OCI-LY7 (cell line): ENCODE measurements at regions not wholly inside any gene's neighbourhood (a gene's known extent, or its start where the extent isn't known, plus 50 kb on each side); places are given as distances from the start of the nearest gene placed in this dataset.

Experiments
- BruUV-seq: library from RNA; stranded (reverse); fragments of 400-500 nt; replicated peaks from 2 replicates; lab custom pipeline; 2021; lab: Mats Ljungman, UMichigan
- CTCF ChIA-PET: fragments of 300-600 bp; sonication (Branson Sonifier 250); formaldehyde crosslinking; loops from one replicate; lab custom pipeline; 2022; ENCODE audit warnings: antibody characterized with exemption; ENCODE audit not compliant: unreplicated experiment; lab: Charles Lee
- POLR2A ChIA-PET: fragments of 300-600 bp; sonication (Branson Sonifier 250); formaldehyde crosslinking; loops from one replicate; lab custom pipeline; 2022; ENCODE audit warnings: antibody characterized with exemption; lab: Charles Lee
- DNase-seq: peaks from one replicate; pipeline ENCODE4 v3.0.0-alpha.2; 2015; ENCODE audit warnings: low spot score
- H2AFZ ChIP-seq: fragments of 200-600 bp; sonication (generic), shearing (Covaris generic); 2 replicates; pipeline ENCODE4 v1.6.1; 2014; ENCODE audit warnings: mild to moderate bottlenecking, antibody characterized with exemption, low read length, moderate library complexity
- H3K27ac ChIP-seq: fragments of 200-600 bp; sonication (generic); 2 replicates; pipeline ENCODE4 v1.5.1; 2014; ENCODE audit warnings: mixed run types, low read depth, mild to moderate bottlenecking, moderate library complexity, low read length, inconsistent platforms; ENCODE audit not compliant: poor library complexity, severe bottlenecking
- H3K36me3 ChIP-seq: fragments of 200-600 bp; sonication (generic); 2 replicates; pipeline ENCODE4 v1.6.1; 2014; ENCODE audit warnings: mild to moderate bottlenecking, antibody characterized with exemption, low read length, moderate library complexity, mixed read lengths; ENCODE audit not compliant: insufficient read depth
- H3K4me1 ChIP-seq: fragments of 200-600 bp; sonication (generic); 2 replicates; pipeline ENCODE4 v1.5.1; 2014; ENCODE audit warnings: mild to moderate bottlenecking, low read length; ENCODE audit not compliant: insufficient read depth, poor library complexity, severe bottlenecking
- H3K4me2 ChIP-seq: fragments of 200-600 bp; sonication (generic); 2 replicates; pipeline ENCODE4 v1.6.1; 2014; ENCODE audit warnings: mild to moderate bottlenecking, low read length
- H3K4me3 ChIP-seq: fragments of 200-600 bp; sonication (generic); 2 replicates; pipeline ENCODE4 v1.5.1; 2014; ENCODE audit warnings: mild to moderate bottlenecking, low read depth, low read length; ENCODE audit not compliant: poor library complexity, severe bottlenecking
- H3K79me2 ChIP-seq: fragments of 200-600 bp; sonication (generic); 2 replicates; pipeline ENCODE4 v1.6.1; 2016; ENCODE audit warnings: low read depth, mild to moderate bottlenecking, low read length, moderate library complexity, mixed read lengths; ENCODE audit not compliant: insufficient read depth
- H3K9me2 ChIP-seq: fragments of 200-600 bp; sonication (generic); 2 replicates; pipeline ENCODE4 v1.6.1; 2016; ENCODE audit warnings: mild to moderate bottlenecking, low read length, mixed read lengths; ENCODE audit not compliant: insufficient read depth
- H3K9me3 ChIP-seq: fragments of 200-600 bp; sonication (generic); 2 replicates; pipeline ENCODE4 v1.6.1; 2014; ENCODE audit warnings: mild to moderate bottlenecking, mixed run types, low read length, mixed read lengths
- H4K20me1 ChIP-seq: fragments of 200-600 bp; sonication (generic); 2 replicates; pipeline ENCODE4 v1.6.1; 2014; ENCODE audit warnings: mild to moderate bottlenecking, antibody characterized with exemption, low read length, moderate library complexity, mixed read lengths; ENCODE audit not compliant: insufficient read depth
- EZH2phosphoT487 ChIP-seq: fragments of 200-600 bp; sonication (generic); IDR thresholded peaks from 2 replicates; pipeline ENCODE4 v1.6.1; 2018; ENCODE audit warnings: low read depth, borderline replicate concordance, mild to moderate bottlenecking, mixed run types, antibody characterized with exemption, low read length, moderate library complexity, mixed read lengths
- intact Hi-C: fragments of 100-400 bp; cut with micrococcal nuclease; formaldehyde crosslinking; loops from one replicate; pipeline ENCODE4 v1.10.0; 2022; ENCODE audit not compliant: unreplicated experiment
- TF ChIP-seq, protein P1 (sequence below): fragments of 200-600 bp; sonication (generic); conservative IDR thresholded peaks from 2 replicates; pipeline ENCODE4 v1.5.1; 2014; ENCODE audit warnings: mild to moderate bottlenecking, antibody characterized with exemption, low read length, moderate library complexity, mixed read lengths

DNA sequence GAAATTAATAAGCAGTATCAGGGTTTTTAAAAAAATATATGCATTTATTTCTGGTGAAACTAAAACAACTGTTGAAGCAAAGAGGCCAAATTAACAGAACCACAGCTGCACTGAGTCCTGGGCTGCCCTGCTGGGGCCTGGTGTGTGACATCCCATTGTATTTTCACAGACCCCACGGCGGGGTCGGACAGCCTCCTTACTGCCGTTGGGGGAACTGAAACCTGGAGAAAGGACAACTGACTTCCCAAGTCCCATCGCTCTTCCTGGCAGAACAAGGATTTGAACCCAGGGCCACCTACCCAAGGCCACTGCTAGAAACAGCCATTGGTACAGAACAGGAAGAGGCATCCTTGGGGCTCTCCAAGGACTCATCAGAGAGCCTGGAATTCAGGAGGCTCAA is 114.8 kb upstream of the SFSWAP start:
- CTCF ChIA-PET, result no interaction called here

DNA sequence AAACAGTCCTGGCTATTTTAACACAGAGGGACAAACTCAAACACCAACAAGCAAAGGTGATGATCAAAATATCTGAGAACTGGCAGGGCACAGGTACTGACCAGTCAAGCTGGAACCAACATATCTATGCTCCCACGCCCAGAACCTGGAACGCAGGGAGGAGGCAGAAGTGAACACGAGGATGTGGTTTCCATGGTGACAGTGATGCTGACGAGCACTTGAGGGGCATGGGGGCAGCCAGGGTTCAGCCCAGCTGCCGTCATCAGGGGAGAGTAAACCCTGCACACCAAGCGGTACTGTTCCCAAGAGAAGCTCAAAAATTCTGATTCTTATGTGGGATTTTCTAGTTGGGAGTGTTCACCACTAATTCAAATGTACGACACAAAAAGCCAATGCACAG is 113.6 kb upstream of the SFSWAP start:
- TF ChIP-seq EZH2phosphoT487, result no peak
- TF ChIP-seq, protein P1, sequence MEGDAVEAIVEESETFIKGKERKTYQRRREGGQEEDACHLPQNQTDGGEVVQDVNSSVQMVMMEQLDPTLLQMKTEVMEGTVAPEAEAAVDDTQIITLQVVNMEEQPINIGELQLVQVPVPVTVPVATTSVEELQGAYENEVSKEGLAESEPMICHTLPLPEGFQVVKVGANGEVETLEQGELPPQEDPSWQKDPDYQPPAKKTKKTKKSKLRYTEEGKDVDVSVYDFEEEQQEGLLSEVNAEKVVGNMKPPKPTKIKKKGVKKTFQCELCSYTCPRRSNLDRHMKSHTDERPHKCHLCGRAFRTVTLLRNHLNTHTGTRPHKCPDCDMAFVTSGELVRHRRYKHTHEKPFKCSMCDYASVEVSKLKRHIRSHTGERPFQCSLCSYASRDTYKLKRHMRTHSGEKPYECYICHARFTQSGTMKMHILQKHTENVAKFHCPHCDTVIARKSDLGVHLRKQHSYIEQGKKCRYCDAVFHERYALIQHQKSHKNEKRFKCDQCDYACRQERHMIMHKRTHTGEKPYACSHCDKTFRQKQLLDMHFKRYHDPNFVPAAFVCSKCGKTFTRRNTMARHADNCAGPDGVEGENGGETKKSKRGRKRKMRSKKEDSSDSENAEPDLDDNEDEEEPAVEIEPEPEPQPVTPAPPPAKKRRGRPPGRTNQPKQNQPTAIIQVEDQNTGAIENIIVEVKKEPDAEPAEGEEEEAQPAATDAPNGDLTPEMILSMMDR, result no peak
- no peak overlapping the region for H3K4me3 ChIP-seq
- POLR2A ChIA-PET, result no interaction called here
- CTCF ChIA-PET, result interaction anchor here (0.6 kb wide), 1 partner anchor 488 kb away, joined by 3 read pairs; no protein-coding TSS in a partner anchor
- no peaks in the 10 kb centered on the region for H3K36me3 ChIP-seq
- H3K27ac ChIP-seq, result no peak overlapping the region
- no TSS peak for BruUV-seq
- no peak overlapping the region for H3K4me2 ChIP-seq
- H3K79me2 ChIP-seq, result no peaks in the 10 kb centered on the region
- DNase-seq, result no peak
- no peaks in the 10 kb centered on the region for H3K9me3 ChIP-seq
- intact Hi-C loops, result no loop called here
- no peaks in the 10 kb centered on the region for H3K4me1 ChIP-seq
- no peak overlapping the region for H2AFZ ChIP-seq
- H4K20me1 ChIP-seq, result no peaks in the 10 kb centered on the region
- H3K9me2 ChIP-seq, result no peaks in the 10 kb centered on the region

More for the DNA sequence above, 114.8 kb upstream of the SFSWAP start:
- no TSS peak for BruUV-seq
- POLR2A ChIA-PET, result no interaction called here
- Histone ChIP-seq H3K4me1 (no peaks in the 10 kb centered on the region), H3K4me3 (no peak overlapping the region), H3K9me3 (no peaks in the 10 kb centered on the region), H3K27ac (no peak overlapping the region), H3K9me2 (no peaks in the 10 kb centered on the region), H3K79me2 (no peaks in the 10 kb centered on the region), H4K20me1 (no peaks in the 10 kb centered on the region), H2AFZ (no peak overlapping the region), H3K4me2 (no peak overlapping the region), H3K36me3 (no peaks in the 10 kb centered on the region)
- no peak for DNase-seq
- TF ChIP-seq, protein P1, result no peak
- TF ChIP-seq EZH2phosphoT487, result no peak
- intact Hi-C loops, result no loop called here

DNA sequence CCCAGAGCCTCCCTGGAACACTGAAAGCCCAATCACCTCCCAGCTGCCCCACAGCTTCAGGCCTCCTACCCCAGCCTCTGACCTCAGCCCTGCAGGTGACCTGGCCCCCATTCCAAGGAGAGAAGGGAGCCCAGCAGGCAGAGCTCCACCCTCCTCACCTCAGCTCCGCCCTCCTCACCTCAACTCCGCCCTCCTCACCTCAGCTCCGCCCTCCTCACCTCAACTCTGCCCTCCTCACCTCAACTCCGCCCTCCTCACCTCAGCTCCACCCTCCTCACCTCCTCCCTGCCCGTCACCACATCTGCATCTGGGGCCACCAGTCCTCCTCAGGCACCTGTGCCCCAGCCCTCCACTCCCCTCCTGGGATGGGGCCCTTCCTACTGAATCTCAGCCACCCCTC is 112.2 kb upstream of the SFSWAP start:
- no peaks in the 10 kb centered on the region for H3K4me1 ChIP-seq
- no peaks in the 10 kb centered on the region for H4K20me1 ChIP-seq
- POLR2A ChIA-PET, result no interaction called here
- H3K79me2 ChIP-seq, result no peaks in the 10 kb centered on the region
- DNase-seq, result no peak
- no peaks in the 10 kb centered on the region for H3K9me3 ChIP-seq
- H3K9me2 ChIP-seq, result no peaks in the 10 kb centered on the region
- no peak overlapping the region for H3K4me3 ChIP-seq
- TF ChIP-seq EZH2phosphoT487, result no peak
- TF ChIP-seq, protein P1, result no peak
- H3K36me3 ChIP-seq, result no peaks in the 10 kb centered on the region
- CTCF ChIA-PET, result interaction anchor here (0.6 kb wide), 1 partner anchor 1583 kb away, joined by 4 read pairs; no protein-coding TSS in a partner anchor
- no TSS peak for BruUV-seq
- intact Hi-C loops, result no loop called here
- H2AFZ ChIP-seq, result no peak overlapping the region
- H3K27ac ChIP-seq, result no peak overlapping the region
- H3K4me2 ChIP-seq, result no peak overlapping the region
